Epithelial cell of esophagus (primary cell): ENCODE measurements at regions not wholly inside any gene's neighbourhood (a gene's known extent, or its start where the extent isn't known, plus 50 kb on each side); places are given as distances from the start of the nearest gene placed in this dataset.

Experiments used
- DNase-seq: peaks from one replicate; pipeline ENCODE4 v3.0.0; 2010; ENCODE audit warnings: low read depth
- H3K4me3 ChIP-seq: 2 replicates; pipeline ENCODE4 v1.5.1; 2011; ENCODE audit warnings: mild to moderate bottlenecking, low read length, control low read depth
- TF ChIP-seq, protein P1 (sequence below): IDR thresholded peaks from 2 replicates; pipeline ENCODE4 v1.5.1; 2011; ENCODE audit warnings: low read depth, mild to moderate bottlenecking, low read length, control low read depth, inconsistent platforms; ENCODE audit not compliant: insufficient read depth; ENCODE audit errors: missing control alignments

DNA sequence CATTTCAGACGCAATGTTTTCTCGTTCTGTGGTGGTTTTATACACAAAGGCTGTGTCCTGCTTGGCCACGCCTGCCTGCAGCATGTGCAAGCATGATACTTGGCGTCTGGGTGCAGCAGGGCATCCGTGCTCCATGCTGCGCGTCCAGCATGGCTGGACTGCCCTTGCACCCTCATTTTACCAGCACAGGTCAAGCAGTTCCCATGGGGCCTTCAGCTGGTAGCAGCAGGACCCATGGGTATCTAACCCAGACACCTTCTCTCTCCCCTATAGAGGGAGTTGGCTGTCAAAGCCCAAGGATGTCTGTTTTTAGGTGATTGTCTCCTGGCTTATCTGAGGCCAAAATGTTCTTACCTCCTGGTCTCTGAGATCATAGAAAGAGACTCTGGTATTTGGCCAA lies 158.3 kb upstream of the PITX1 start:
- TF ChIP-seq, protein P1, sequence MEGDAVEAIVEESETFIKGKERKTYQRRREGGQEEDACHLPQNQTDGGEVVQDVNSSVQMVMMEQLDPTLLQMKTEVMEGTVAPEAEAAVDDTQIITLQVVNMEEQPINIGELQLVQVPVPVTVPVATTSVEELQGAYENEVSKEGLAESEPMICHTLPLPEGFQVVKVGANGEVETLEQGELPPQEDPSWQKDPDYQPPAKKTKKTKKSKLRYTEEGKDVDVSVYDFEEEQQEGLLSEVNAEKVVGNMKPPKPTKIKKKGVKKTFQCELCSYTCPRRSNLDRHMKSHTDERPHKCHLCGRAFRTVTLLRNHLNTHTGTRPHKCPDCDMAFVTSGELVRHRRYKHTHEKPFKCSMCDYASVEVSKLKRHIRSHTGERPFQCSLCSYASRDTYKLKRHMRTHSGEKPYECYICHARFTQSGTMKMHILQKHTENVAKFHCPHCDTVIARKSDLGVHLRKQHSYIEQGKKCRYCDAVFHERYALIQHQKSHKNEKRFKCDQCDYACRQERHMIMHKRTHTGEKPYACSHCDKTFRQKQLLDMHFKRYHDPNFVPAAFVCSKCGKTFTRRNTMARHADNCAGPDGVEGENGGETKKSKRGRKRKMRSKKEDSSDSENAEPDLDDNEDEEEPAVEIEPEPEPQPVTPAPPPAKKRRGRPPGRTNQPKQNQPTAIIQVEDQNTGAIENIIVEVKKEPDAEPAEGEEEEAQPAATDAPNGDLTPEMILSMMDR, result no peak
- H3K4me3 ChIP-seq, result no peak overlapping the region
- no peak for DNase-seq

DNA sequence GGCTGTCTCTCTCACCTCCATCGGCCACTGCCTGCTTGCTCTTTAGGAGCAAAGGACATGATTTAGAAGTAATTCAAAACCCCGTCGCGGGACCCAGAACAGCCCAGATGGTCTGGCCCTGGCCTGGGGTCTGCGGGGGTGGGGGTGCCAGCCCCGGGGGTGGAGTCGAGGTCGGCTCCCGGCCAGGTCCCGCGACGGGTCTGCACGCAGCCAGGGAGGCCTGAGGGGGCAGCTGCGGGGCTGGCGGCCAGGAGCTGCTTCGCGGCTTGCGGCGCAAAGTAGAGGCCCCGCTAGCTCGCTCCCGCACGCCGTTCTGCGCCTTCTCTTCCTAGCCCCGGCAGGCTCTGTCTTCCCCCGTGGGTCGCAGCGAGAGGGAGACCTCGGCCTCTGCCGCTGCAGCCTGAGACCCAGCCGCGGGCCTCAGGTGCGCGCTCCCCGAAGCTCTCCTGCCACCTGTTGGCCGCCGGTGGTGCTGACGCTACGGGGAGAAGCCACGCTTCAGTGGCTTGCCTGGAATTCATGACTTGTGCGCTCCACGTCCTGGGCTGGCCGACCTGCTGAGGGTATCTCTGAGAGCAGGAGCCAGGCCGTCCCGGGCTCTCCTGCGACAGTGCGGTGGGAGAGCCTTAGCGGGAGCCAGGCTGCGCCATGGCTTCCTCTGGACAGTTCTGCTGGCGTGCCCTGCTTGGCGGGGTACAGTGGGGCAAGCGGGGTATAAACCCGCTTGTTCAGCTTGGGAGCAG lies 157.2 kb upstream of the PITX1 start:
- TF ChIP-seq, protein P1, result peak; percentile 90
- DNase-seq, result peak; percentile 81
- peak overlapping the region; percentile 38 for H3K4me3 ChIP-seq

DNA sequence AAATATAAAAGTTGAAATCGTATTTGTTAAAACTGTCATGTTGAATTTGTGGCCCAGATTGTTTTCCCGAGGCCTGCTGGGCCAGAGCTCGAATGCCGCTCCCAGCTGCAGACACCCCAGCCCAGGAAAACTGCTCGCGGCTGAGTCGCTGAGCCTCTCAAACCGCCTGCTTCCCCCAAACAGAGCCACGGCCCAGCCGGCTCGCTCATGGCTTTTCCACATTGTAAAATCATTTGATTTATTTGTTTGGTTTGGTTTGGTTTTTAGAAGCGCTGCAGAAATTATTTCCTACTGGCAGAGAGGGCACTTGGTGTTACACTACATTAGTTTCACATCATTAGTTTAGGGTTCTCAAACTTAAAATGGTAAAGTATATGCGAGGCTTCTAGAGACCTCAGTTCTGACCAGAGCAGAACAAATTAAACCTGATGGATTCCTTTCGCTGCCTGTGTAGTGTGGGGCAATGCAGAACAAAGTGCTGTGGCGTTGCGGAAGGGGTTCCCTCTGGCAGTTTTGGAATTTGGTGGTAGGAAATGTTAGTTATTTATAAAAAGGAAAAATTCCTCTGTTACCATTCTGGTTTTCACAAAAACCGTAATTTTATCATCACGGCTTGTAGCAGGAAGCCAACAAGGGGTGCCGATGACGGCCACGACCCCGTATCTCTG lies 156.5 kb upstream of the PITX1 start:
- no peak for DNase-seq
- H3K4me3 ChIP-seq, result no peak overlapping the region
- TF ChIP-seq, protein P1, result no peak

DNA sequence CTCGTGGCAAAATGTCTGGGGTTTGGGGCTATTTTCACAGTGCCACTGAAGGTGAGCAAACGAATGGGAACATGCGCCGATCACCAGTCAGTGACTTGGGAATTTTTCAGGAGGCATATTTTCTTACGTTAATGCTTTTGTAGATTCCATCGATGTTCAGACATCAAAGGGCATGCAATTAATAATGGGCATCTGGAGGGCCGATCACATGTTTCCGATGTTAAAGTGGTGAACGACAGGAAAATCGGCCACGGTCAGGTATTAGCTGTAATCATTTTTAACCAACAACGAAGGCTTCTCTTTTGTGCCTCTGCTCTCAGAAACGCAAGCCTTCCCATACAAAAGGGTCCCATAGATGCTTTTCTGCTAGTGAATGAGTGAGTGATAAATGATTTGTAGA lies 155.0 kb upstream of the PITX1 start:
- no peak overlapping the region for H3K4me3 ChIP-seq
- no peak for DNase-seq

GRCh38 chr5:135188233-135188914 lies 154.3 kb upstream of the PITX1 start:
- TF ChIP-seq, protein P1, result no peak
- DNase-seq, result no peak

More for the DNA sequence above, 155.0 kb upstream of the PITX1 start:
- TF ChIP-seq, protein P1, result no peak

DNA sequence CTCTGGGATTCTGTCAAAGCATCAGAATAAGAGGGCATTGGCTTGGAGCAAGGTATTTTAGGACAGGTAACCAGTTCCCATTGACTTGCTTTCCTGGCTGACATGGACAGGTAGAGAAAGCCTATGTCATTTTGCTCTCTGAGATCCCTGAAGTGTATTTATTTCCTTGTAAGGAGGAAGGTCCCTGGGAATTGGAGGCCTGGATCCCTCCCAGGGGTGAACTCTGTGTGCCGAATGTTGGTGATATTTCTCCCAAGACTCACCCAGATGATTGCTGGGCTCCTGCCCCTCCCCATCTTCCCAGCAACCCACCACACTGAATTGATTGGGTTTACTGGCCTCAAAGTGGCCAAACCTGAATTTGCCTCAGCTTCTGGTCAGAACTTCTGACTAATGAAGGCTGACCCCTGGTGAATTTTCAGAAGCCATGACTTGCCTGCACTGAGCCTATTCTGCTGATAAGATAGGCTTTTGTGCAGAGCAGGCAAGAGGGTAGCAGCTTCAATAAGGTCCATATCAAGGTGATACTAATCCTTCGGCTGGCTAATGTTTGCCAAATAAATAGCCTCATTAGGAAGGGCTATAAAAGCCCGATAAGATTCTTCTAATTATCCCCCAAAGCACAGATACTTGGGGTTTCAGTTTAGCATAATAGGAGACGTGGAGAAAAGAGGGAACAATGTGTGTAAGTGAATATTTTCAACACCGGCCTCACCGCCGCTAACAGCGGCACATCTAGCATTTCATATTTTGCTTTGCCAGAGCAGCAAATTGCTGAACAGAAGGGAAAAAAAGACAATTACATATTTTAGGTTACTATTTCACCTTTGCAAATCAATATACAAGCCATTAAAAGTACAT lies 152.9 kb upstream of the PITX1 start:
- peak; percentile 46 for DNase-seq
- TF ChIP-seq, protein P1, result peak; percentile 14
- H3K4me3 ChIP-seq, result no peak overlapping the region

More at GRCh38 chr5:135188233-135188914, 154.3 kb upstream of the PITX1 start:
- no peak overlapping the region for H3K4me3 ChIP-seq
